Nephron (organoid): ENCODE measurements at regions not wholly inside any gene's neighbourhood (a gene's known extent, or its start where the extent isn't known, plus 50 kb on each side); places are given as distances from the start of the nearest gene placed in this dataset.
"Not testable (repeated sequence)": the region's sequence is repeated elsewhere in the genome, so short reads cannot be mapped to it uniquely, and the experiment has no call there.

ENCODE experiments used
- H3K27ac Mint-ChIP-seq, 3 experiments: 2 replicates each; pipeline ENCODE4 v1.8.0; 2020; ENCODE audit warnings: mixed read lengths in 3 of 3, mild to moderate bottlenecking in 2 of 3, moderate library complexity in 1 of 3
- H3K27me3 Mint-ChIP-seq: 2 replicates; pipeline ENCODE4 v1.8.0; 2021; ENCODE audit warnings: low read depth, mild to moderate bottlenecking, moderate library complexity, mixed read lengths
- H3K36me3 Mint-ChIP-seq: 2 replicates; pipeline ENCODE4 v1.8.0; 2020; ENCODE audit warnings: low read depth, mixed read lengths
- H3K4me1 Mint-ChIP-seq: 2 replicates; pipeline ENCODE4 v1.8.0; 2020; ENCODE audit warnings: mixed read lengths
- H3K4me3 Mint-ChIP-seq, 3 experiments: 2 replicates each; pipeline ENCODE4 v1.8.0; 2020; ENCODE audit warnings: mild to moderate bottlenecking in 3 of 3, mixed read lengths in 3 of 3, moderate library complexity in 2 of 3
- H3K9me3 Mint-ChIP-seq: 2 replicates; pipeline ENCODE4 v1.8.0; 2020; ENCODE audit warnings: mixed read lengths
- CTCF ChIP-seq, 3 experiments: fragments of 200-600 bp; sonication (generic); IDR thresholded peaks; one replicate each; pipeline ENCODE4 v1.5.0; 2021; ENCODE audit warnings: antibody characterized with exemption in 3 of 3; ENCODE audit not compliant: unreplicated experiment in 3 of 3

- Mint-ChIP-seq H3K27me3 (peaks cover 5% of the 10 kb centered on the region), H3K4me3 (peak overlapping the region; percentile 72 to 90 (median 72)), H3K9me3 (peaks cover 8% of the 10 kb centered on the region), H3K36me3 (no peaks in the 10 kb centered on the region), H3K4me1 (peaks cover 13% of the 10 kb centered on the region), H3K27ac (peak overlapping the region in 2 of 3 experiments; percentile 21 to 53)
- peak in 2 of 3 experiments; percentile 11 to 18 for TF ChIP-seq CTCF (IDR thresholded peaks at IDR 0.05; ENCODE audit: unreplicated experiment in 3 of 3)
These were observed 98.1 kb upstream of the SNRPN start for GRCh38 chr15:24856397-24857390.

- H3K4me3 Mint-ChIP-seq = peak overlapping the region; percentile 68 to 90 (median 83)
- H3K4me1 Mint-ChIP-seq = peaks cover 20% of the 10 kb centered on the region
- peaks cover 9% of the 10 kb centered on the region for H3K9me3 Mint-ChIP-seq
- H3K36me3 Mint-ChIP-seq = no peaks in the 10 kb centered on the region
- peaks cover 5% of the 10 kb centered on the region for H3K27me3 Mint-ChIP-seq
- no peak for TF ChIP-seq CTCF (IDR thresholded peaks at IDR 0.05; ENCODE audit: unreplicated experiment in 3 of 3)
- peak overlapping the region; percentile 39 to 88 (median 76) for H3K27ac Mint-ChIP-seq
These were observed 97.0 kb upstream of the SNRPN start for GRCh38 chr15:24857763-24858162.

- Mint-ChIP-seq H3K4me3 (peak overlapping the region; percentile 68 to 90 (median 83)), H3K27ac (peak overlapping the region; percentile 39 to 88 (median 76)), H3K4me1 (peaks cover 20% of the 10 kb centered on the region), H3K9me3 (peaks cover 10% of the 10 kb centered on the region)
- not testable (repeated sequence) for H3K27me3 Mint-ChIP-seq, H3K36me3 Mint-ChIP-seq
These were observed 96.6 kb upstream of the SNRPN start for GRCh38 chr15:24858183-24858582.

GRCh38 chr15:24858737-24859601 is 95.8 kb upstream of the SNRPN start:
- TF ChIP-seq CTCF (IDR thresholded peaks at IDR 0.05; ENCODE audit: unreplicated experiment in 3 of 3) = no peak
- Mint-ChIP-seq H3K27ac (peak overlapping the region; percentile 53 to 90 (median 76)), H3K36me3 (no peaks in the 10 kb centered on the region), H3K4me3 (peak overlapping the region in 2 of 3 experiments; percentile 74), H3K9me3 (peaks cover 10% of the 10 kb centered on the region), H3K27me3 (peaks cover 5% of the 10 kb centered on the region), H3K4me1 (peaks cover 20% of the 10 kb centered on the region)

- Mint-ChIP-seq H3K4me3 (no peak overlapping the region), H3K27me3 (peaks cover 5% of the 10 kb centered on the region), H3K9me3 (peaks cover 15% of the 10 kb centered on the region), H3K4me1 (peaks cover 20% of the 10 kb centered on the region), H3K27ac (no peak overlapping the region), H3K36me3 (no peaks in the 10 kb centered on the region)
- TF ChIP-seq CTCF (IDR thresholded peaks at IDR 0.05; ENCODE audit: unreplicated experiment in 3 of 3) = no peak
These were observed 93.6 kb upstream of the SNRPN start for GRCh38 chr15:24861014-24861690.
